ENCODE measurements at regions not wholly inside any gene's neighbourhood (a gene's known extent, or its start where the extent isn't known, plus 50 kb on each side); places are given as distances from the start of the nearest gene placed in this dataset.

DNA sequence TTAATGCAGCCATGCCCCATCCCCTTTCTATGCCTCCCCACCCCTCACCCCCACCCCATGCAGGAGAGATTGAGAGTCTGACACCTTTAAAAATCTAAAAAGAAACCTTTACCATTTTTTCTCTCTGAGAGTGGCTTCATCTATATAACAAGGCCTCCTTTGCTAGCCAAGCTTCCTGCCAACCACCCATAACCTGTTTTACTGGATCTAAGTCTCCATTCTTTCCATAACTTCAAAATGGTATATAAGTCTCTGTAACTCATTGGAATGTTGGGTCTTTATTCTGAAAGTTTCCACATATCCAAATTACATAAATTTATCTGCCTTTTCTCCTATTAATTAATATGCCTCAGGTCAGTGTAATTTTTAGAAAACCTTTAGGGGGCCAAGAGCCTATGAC, 1174.0 kb downstream of the MAT2B start:
- TF ChIP-seq ETV6 (conservative IDR thresholded peaks at IDR 0.05 in 1 of 2, IDR thresholded peaks at IDR 0.05 in 1 of 2; ENCODE audit: borderline replicate concordance in 1 of 2, low read depth in 1 of 2) (no peak), RAD51 (IDR thresholded peaks at IDR 0.05) (no peak)

Data from GM12878 (cell line).